ENCODE measurements at regions not wholly inside any gene's neighbourhood (a gene's known extent, or its start where the extent isn't known, plus 50 kb on each side); places are given as distances from the start of the nearest gene placed in this dataset.

DNA sequence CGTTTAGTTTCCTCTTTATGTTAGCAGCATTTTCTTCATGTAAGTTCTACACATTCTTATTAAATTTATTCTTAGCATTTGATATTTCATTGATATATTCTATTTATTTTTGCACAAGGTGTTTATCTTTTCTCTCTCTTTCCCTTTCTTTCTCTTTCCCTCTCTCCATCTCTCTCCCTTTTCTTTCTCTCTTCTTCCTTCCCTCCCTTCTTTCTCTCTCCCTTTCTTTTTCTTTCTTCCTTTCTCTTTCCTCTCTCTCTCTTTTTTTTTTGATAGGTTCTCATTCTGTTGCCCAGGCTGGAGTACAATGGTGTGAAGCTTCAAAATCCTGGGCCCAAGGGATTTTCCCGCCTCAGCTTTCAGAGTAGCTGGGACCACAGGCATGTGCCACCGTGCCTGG, 176.4 kb downstream of the AXIN2 start:
- TF ChIP-seq SP1 (IDR thresholded peaks at IDR 0.05) (no peak), ELF4 (IDR thresholded peaks at IDR 0.05) (no peak), L3MBTL2 (conservative IDR thresholded peaks at IDR 0.05) (peak; percentile 53)
- no peak for DNase-seq (ENCODE audit: extremely low spot score)
- CTCF ChIA-PET = no interaction called here
- POLR2A ChIA-PET = no interaction called here

DNA sequence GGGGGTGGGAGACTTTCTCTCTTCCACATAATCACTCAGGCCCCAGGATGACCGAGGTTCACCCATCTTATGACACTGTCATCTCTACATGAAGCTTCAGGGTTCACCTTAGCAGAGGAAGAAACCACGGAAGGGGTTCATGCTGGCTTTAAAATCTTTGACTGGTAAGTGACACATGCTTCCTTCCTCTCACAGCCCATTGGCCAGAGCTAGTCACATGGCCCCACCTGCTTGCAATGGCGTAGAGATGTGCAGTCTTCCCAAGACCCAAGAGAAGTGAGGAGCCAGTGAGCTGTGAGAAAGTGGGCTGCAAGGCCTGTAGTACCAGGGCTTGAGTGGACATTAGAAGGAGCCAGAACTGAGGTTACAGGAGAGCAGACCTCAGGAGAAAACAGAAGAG, 180.3 kb downstream of the AXIN2 start:
- ChIA-PET POLR2A (no interaction called here), CTCF (no interaction called here)

DNA sequence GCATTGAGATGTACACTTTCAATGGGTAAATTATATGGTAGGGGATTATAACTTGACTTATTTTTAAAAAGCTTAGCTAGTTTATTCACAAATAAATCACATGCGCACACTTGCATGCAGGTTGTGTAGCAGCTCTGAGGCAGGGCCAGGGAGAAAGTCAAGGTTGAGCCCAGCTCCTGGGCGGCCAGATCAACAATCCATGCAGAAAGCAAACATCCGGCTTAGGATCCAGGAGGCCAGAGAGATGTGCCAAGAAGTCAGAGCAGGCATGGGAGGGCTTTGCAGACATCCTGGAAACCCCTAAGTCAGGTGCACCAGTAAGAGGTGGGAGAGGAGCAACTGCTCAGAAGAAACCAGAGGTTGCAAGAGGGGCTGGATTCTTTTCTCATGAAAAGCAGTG, 186.5 kb downstream of the AXIN2 start:
- POLR2A ChIA-PET = no interaction called here
- DNase-seq (ENCODE audit: extremely low spot score) = no peak
- TF ChIP-seq BHLHE40 (IDR thresholded peaks at IDR 0.05; ENCODE audit: borderline replicate concordance) (no peak), SP1 (IDR thresholded peaks at IDR 0.05) (no peak), ELF4 (IDR thresholded peaks at IDR 0.05) (no peak), NFRKB (IDR thresholded peaks at IDR 0.05) (no peak), TARDBP (IDR thresholded peaks at IDR 0.05) (no peak), SUZ12 (IDR thresholded peaks at IDR 0.05) (no peak), FOXM1 (IDR thresholded peaks at IDR 0.05; ENCODE audit: borderline replicate concordance) (no peak), ARNT (IDR thresholded peaks at IDR 0.05) (no peak), HDGF (IDR thresholded peaks at IDR 0.05; ENCODE audit: borderline replicate concordance) (no peak), ZNF384 (IDR thresholded peaks at IDR 0.05) (no peak), L3MBTL2 (conservative IDR thresholded peaks at IDR 0.05) (no peak), LEF1 (IDR thresholded peaks at IDR 0.05; ENCODE audit: borderline replicate concordance) (no peak), FOXA1 (IDR thresholded peaks at IDR 0.05) (no peak)
- TF ChIP-seq, protein P1, sequence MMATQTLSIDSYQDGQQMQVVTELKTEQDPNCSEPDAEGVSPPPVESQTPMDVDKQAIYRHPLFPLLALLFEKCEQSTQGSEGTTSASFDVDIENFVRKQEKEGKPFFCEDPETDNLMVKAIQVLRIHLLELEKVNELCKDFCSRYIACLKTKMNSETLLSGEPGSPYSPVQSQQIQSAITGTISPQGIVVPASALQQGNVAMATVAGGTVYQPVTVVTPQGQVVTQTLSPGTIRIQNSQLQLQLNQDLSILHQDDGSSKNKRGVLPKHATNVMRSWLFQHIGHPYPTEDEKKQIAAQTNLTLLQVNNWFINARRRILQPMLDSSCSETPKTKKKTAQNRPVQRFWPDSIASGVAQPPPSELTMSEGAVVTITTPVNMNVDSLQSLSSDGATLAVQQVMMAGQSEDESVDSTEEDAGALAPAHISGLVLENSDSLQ (IDR thresholded peaks at IDR 0.05) = no peak
- CTCF ChIA-PET = no interaction called here

More for the DNA sequence above, 180.3 kb downstream of the AXIN2 start:
- DNase-seq (ENCODE audit: extremely low spot score) = no peak
- TF ChIP-seq ARNT (IDR thresholded peaks at IDR 0.05) (no peak), NFRKB (IDR thresholded peaks at IDR 0.05) (no peak), FOXK2 (IDR thresholded peaks at IDR 0.05) (no peak), CTBP1 (IDR thresholded peaks at IDR 0.05; ENCODE audit: borderline replicate concordance) (no peak)

DNA sequence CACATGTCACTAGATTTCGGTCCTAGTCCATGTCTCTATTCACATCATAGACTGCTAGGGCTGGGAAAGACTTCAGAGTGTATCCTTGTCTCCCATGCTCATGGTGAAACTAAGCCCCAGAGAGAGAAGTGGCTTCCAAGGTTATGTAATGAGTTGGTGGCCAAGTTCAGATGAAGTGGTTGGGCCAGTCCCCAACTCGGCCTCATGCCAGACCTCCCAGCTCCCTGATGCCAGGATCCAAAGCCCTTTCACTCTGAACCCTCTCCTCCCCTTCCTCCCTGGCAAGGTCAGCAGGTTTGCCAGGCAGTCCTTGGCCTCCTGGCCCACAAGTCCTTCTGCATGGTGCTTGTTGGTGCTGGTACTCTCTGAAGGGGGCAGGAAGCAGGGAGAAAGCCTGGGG, 189.7 kb downstream of the AXIN2 start:
- DNase-seq (ENCODE audit: extremely low spot score) = no peak
- CTCF ChIA-PET = no interaction called here
- TF ChIP-seq FOXK2 (IDR thresholded peaks at IDR 0.05) = no peak
- no peak for TF ChIP-seq FOXA1 (IDR thresholded peaks at IDR 0.05)
- no peak for TF ChIP-seq LEF1 (IDR thresholded peaks at IDR 0.05; ENCODE audit: borderline replicate concordance)
- TF ChIP-seq BHLHE40 (IDR thresholded peaks at IDR 0.05; ENCODE audit: borderline replicate concordance) = no peak
- POLR2A ChIA-PET = no interaction called here

DNA sequence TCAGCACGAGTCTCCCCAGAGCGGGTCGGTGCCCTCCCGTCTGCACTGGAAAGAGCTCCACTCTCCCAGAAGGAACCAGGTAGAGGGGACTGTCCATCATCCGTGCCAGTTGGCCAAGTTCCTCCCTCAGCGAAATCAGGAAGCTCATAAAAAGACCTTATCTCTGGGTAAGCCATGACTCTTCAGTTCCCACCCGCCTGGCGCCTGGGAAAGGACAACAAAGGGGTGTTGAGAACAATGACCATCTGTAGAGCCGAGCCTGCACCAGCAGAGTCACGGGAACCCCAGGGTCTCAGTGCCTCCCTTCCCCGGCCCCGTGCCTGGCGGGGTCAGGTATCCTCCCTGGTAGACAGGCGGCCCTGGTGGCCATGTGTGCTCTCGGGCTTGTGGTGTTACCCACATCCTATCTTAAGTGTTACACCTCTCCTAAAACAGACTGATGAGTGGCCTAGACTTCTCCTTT, 190.7 kb downstream of the AXIN2 start:
- ChIA-PET CTCF (interaction anchor here (0.6 kb wide), 1 partner anchor 516 kb away, joined by 8 read pairs; no protein-coding TSS in a partner anchor), POLR2A (interaction anchor here (0.6 kb wide), 1 partner anchor 121 kb away, joined by 3 read pairs; no protein-coding TSS in a partner anchor)
- DNase-seq (ENCODE audit: extremely low spot score) = peak; percentile 31
- TF ChIP-seq L3MBTL2 (conservative IDR thresholded peaks at IDR 0.05) = no peak
- TF ChIP-seq, protein P1 (IDR thresholded peaks at IDR 0.05) = peak; percentile 14; the same call in 1 of the 2 replicates
- TF ChIP-seq TARDBP (IDR thresholded peaks at IDR 0.05) = no peak

DNA sequence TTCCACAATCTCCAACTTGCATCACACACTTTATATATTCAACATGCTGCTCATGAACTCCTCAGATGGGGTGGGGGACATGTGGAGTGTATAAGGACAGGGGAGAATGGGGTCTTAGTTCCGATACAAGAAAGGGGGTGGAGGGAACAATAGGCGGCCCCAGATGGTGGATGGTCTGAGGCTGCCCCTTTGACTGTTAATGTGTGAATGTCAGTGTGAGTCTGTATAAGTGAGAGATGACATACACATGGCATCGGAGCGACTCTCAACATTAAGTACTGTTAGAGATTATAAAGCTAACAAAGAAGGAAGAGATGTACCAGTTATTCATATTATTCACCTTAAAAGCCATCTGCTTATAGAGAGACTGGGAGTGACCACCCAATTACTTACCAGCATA, 193.1 kb downstream of the AXIN2 start:
- POLR2A ChIA-PET = no interaction called here

More for the DNA sequence above, 193.1 kb downstream of the AXIN2 start:
- CTCF ChIA-PET = no interaction called here
- TF ChIP-seq L3MBTL2 (conservative IDR thresholded peaks at IDR 0.05) (no peak), TARDBP (IDR thresholded peaks at IDR 0.05) (no peak), NFRKB (IDR thresholded peaks at IDR 0.05) (no peak), CTBP1 (IDR thresholded peaks at IDR 0.05; ENCODE audit: borderline replicate concordance) (no peak), ARNT (IDR thresholded peaks at IDR 0.05) (no peak), LEF1 (IDR thresholded peaks at IDR 0.05; ENCODE audit: borderline replicate concordance) (no peak), FOXK2 (IDR thresholded peaks at IDR 0.05) (no peak), SP1 (IDR thresholded peaks at IDR 0.05) (no peak), HDGF (IDR thresholded peaks at IDR 0.05; ENCODE audit: borderline replicate concordance) (no peak), FOXM1 (IDR thresholded peaks at IDR 0.05; ENCODE audit: borderline replicate concordance) (no peak), FOXA1 (IDR thresholded peaks at IDR 0.05) (no peak), BHLHE40 (IDR thresholded peaks at IDR 0.05; ENCODE audit: borderline replicate concordance) (no peak), SUZ12 (IDR thresholded peaks at IDR 0.05) (no peak), ZNF384 (IDR thresholded peaks at IDR 0.05) (no peak), ELF4 (IDR thresholded peaks at IDR 0.05) (no peak)
- TF ChIP-seq, protein P1 (IDR thresholded peaks at IDR 0.05) = no peak
- DNase-seq (ENCODE audit: extremely low spot score) = no peak

Data from HEK293T (cell line).